HEK293 (cell line): ENCODE measurements at regions not wholly inside any gene's neighbourhood (a gene's known extent, or its start where the extent isn't known, plus 50 kb on each side); places are given as distances from the start of the nearest gene placed in this dataset.

ENCODE experiments used
- CTCF ChIA-PET: fragments of 350-600 bp; formaldehyde crosslinking; extraction: SDS; loops from one replicate; lab custom pipeline; 2021; ENCODE audit warnings: antibody characterized with exemption; lab: Yijun Ruan, JAX
- POLR2A ChIA-PET: fragments of 300-600 bp; formaldehyde crosslinking; extraction: SDS; loops from one replicate; lab custom pipeline; 2020; ENCODE audit warnings: antibody characterized with exemption, inconsistent platforms; lab: Yijun Ruan, JAX
- H3K27ac ChIP-seq: fragments of 200-500 bp; sonication (Bioruptor generic); 2 replicates; pipeline ENCODE4 v1.5.1; 2014; ENCODE audit warnings: low read depth, low read length, control low read depth, inconsistent platforms; ENCODE audit errors: extremely low read depth
- H3K36me3 ChIP-seq, 2 experiments: fragments of 200-500 bp in 1 of 2; sonication (Bioruptor generic) in 1 of 2; 1 replicate in 1 of 2; 2 replicates in 1 of 2; pipeline ENCODE4 v1.5.1; 2014 to 2017; ENCODE audit warnings: inconsistent platforms in 2 of 2, low read length in 2 of 2; ENCODE audit not compliant: control insufficient read depth in 2 of 2, insufficient read depth in 1 of 2
- H3K4me1 ChIP-seq: fragments of 200-500 bp; sonication (Bioruptor generic); 2 replicates; pipeline ENCODE4 v1.5.1; 2014; ENCODE audit warnings: mild to moderate bottlenecking, low read length, inconsistent platforms; ENCODE audit not compliant: control insufficient read depth, insufficient read depth
- H3K4me3 ChIP-seq: 2 replicates; pipeline ENCODE4 v1.5.1; 2011; ENCODE audit warnings: low read depth, mild to moderate bottlenecking, control low read depth, low read length, moderate library complexity
- H3K9me3 ChIP-seq: fragments of 200-500 bp; sonication (Bioruptor generic); 2 replicates; pipeline ENCODE4 v1.5.1; 2014; ENCODE audit warnings: low read depth, low read length, inconsistent platforms; ENCODE audit not compliant: control insufficient read depth, insufficient read depth
- HIC1 ChIP-seq: fragments of 450-650 bp; formaldehyde crosslinking; IDR thresholded peaks from 2 replicates; pipeline ENCODE4 v1.5.1; 2016; ENCODE audit warnings: missing biosample characterization, missing genetic modification characterization
- KLF8 ChIP-seq: fragments of 450-650 bp; formaldehyde crosslinking; IDR thresholded peaks from 2 replicates; pipeline ENCODE4 v1.5.1; 2016; ENCODE audit warnings: missing biosample characterization, missing genetic modification characterization
- RBAK ChIP-seq: fragments of 450-650 bp; formaldehyde crosslinking; IDR thresholded peaks from 2 replicates; pipeline ENCODE4 v1.5.1; 2016; ENCODE audit warnings: missing biosample characterization, missing genetic modification characterization
- REPIN1 ChIP-seq: fragments of 450-650 bp; formaldehyde crosslinking; IDR thresholded peaks from 2 replicates; pipeline ENCODE4 v1.5.1; 2017; ENCODE audit warnings: missing biosample characterization, missing genetic modification characterization, low read depth
- TCF7L2 ChIP-seq: IDR thresholded peaks from 2 replicates; pipeline ENCODE4 v1.6.1; 2011; ENCODE audit warnings: low read depth, mild to moderate bottlenecking, inconsistent platforms, low read length, moderate library complexity, borderline replicate concordance
- TSHZ1 ChIP-seq: fragments of 450-650 bp; formaldehyde crosslinking; IDR thresholded peaks from 2 replicates; pipeline ENCODE4 v1.5.1; 2016; ENCODE audit warnings: missing biosample characterization, missing genetic modification characterization, borderline replicate concordance
- ZNF214 ChIP-seq: fragments of 450-650 bp; formaldehyde crosslinking; IDR thresholded peaks from 2 replicates; pipeline ENCODE4 v1.5.1; 2017; ENCODE audit warnings: missing biosample characterization, mild to moderate bottlenecking, missing genetic modification characterization, borderline replicate concordance
- ZNF221 ChIP-seq: fragments of 450-650 bp; formaldehyde crosslinking; IDR thresholded peaks from 2 replicates; pipeline ENCODE4 v1.5.1; 2017; ENCODE audit warnings: missing biosample characterization, missing genetic modification characterization, borderline replicate concordance
- ZNF248 ChIP-seq: fragments of 450-650 bp; formaldehyde crosslinking; IDR thresholded peaks from 2 replicates; pipeline ENCODE4 v1.5.1; 2017; ENCODE audit warnings: missing biosample characterization, missing genetic modification characterization
- ZNF488 ChIP-seq: fragments of 450-650 bp; formaldehyde crosslinking; IDR thresholded peaks from 2 replicates; pipeline ENCODE4 v1.5.1; 2016; ENCODE audit warnings: missing biosample characterization, missing genetic modification characterization
- ZNF514 ChIP-seq: fragments of 450-650 bp; formaldehyde crosslinking; IDR thresholded peaks from 2 replicates; pipeline ENCODE4 v1.5.1; 2016; ENCODE audit warnings: missing biosample characterization, missing genetic modification characterization
- ZNF747 ChIP-seq: fragments of 450-650 bp; formaldehyde crosslinking; IDR thresholded peaks from 2 replicates; pipeline ENCODE4 v1.5.1; 2016; ENCODE audit warnings: missing biosample characterization, missing genetic modification characterization
- ZNF785 ChIP-seq: fragments of 450-650 bp; formaldehyde crosslinking; IDR thresholded peaks from 2 replicates; pipeline ENCODE4 v1.5.1; 2016; ENCODE audit warnings: missing biosample characterization, missing genetic modification characterization
- ZSCAN4 ChIP-seq: fragments of 450-650 bp; formaldehyde crosslinking; IDR thresholded peaks from 2 replicates; pipeline ENCODE4 v1.5.1; 2017; ENCODE audit warnings: missing biosample characterization, missing genetic modification characterization
- TF ChIP-seq, protein P1 (sequence below): fragments of 450-650 bp; formaldehyde crosslinking; optimal IDR thresholded peaks from 2 replicates; pipeline ENCODE3; 2016; ENCODE audit warnings: missing biosample characterization, mild to moderate bottlenecking, missing genetic modification characterization
- TF ChIP-seq, protein P2 (sequence below): fragments of 450-650 bp; formaldehyde crosslinking; IDR thresholded peaks from 2 replicates; pipeline ENCODE4 v1.5.1; 2016; ENCODE audit warnings: missing biosample characterization, missing genetic modification characterization
- TF ChIP-seq, protein P3 (sequence below): fragments of 450-650 bp; formaldehyde crosslinking; IDR thresholded peaks from 2 replicates; pipeline ENCODE4 v1.5.1; 2016; ENCODE audit warnings: missing biosample characterization, missing genetic modification characterization, low read depth

DNA sequence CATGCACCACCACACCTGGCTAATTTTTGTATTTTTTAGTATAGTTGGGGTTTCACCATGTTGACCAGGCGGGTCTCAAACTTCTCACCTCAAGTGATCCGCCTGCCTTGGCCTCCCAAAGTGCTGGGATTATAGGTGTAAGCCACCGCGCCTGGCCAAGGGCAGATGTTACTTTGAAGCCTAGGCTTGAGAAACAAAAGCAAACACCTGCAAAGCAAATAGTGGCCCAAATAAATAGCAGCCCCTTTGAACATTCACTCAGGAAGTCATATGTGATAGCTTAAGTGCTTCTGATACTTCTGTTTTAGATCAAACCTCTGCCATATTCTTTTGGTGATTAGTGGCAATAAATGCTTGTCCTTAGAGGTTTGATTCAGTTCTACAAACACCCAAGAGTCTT, 404.5 kb upstream of the SMIM21 start:
- TF ChIP-seq KLF8 (tag by site-specific recombination) (no peak), RBAK (no peak), ZSCAN4 (tag by site-specific recombination) (no peak), HIC1 (tag by site-specific recombination) (no peak), ZNF248 (tag by site-specific recombination) (no peak), ZNF221 (no peak)
- Histone ChIP-seq H3K36me3 (no peaks in the 10 kb centered on the region), H3K9me3 (no peaks in the 10 kb centered on the region), H3K4me1 (no peaks in the 10 kb centered on the region), H3K27ac (no peak overlapping the region), H3K4me3 (no peak overlapping the region)
- POLR2A ChIA-PET, result no interaction called here
- CTCF ChIA-PET, result no interaction called here

DNA sequence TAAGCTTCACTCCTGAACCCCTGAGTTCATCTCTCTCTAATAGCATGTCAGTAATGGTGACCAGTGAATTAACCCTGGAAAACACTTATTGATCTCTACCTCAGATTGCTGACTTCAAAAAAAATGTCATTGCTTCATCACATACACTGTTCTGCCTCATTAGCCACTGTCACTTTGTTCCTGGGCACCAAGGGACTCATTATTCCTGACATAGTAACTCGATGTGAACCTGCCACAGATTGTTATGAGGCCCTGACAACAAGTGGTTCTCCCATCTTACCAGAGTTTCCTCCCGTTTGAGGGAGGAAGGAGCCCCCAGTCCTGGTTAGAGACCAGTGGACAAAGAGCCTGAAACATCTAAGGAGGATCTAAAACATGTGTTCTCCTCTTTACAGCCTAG, 403.3 kb upstream of the SMIM21 start:
- TF ChIP-seq, protein P1, sequence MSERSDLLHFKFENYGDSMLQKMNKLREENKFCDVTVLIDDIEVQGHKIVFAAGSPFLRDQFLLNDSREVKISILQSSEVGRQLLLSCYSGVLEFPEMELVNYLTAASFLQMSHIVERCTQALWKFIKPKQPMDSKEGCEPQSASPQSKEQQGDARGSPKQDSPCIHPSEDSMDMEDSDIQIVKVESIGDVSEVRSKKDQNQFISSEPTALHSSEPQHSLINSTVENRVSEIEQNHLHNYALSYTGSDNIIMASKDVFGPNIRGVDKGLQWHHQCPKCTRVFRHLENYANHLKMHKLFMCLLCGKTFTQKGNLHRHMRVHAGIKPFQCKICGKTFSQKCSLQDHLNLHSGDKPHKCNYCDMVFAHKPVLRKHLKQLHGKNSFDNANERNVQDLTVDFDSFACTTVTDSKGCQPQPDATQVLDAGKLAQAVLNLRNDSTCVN (tag by site-specific recombination), result no peak
- TF ChIP-seq ZNF514 (tag by site-specific recombination) (no peak), TSHZ1 (no peak), ZSCAN4 (tag by site-specific recombination) (no peak), TCF7L2 (no peak), ZNF488 (no peak), ZNF747 (no peak), ZNF785 (no peak), REPIN1 (tag by site-specific recombination) (no peak), ZNF214 (no peak)
- TF ChIP-seq, protein P2, sequence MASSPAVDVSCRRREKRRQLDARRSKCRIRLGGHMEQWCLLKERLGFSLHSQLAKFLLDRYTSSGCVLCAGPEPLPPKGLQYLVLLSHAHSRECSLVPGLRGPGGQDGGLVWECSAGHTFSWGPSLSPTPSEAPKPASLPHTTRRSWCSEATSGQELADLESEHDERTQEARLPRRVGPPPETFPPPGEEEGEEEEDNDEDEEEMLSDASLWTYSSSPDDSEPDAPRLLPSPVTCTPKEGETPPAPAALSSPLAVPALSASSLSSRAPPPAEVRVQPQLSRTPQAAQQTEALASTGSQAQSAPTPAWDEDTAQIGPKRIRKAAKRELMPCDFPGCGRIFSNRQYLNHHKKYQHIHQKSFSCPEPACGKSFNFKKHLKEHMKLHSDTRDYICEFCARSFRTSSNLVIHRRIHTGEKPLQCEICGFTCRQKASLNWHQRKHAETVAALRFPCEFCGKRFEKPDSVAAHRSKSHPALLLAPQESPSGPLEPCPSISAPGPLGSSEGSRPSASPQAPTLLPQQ (tag by site-specific recombination), result no peak
- TF ChIP-seq, protein P3, sequence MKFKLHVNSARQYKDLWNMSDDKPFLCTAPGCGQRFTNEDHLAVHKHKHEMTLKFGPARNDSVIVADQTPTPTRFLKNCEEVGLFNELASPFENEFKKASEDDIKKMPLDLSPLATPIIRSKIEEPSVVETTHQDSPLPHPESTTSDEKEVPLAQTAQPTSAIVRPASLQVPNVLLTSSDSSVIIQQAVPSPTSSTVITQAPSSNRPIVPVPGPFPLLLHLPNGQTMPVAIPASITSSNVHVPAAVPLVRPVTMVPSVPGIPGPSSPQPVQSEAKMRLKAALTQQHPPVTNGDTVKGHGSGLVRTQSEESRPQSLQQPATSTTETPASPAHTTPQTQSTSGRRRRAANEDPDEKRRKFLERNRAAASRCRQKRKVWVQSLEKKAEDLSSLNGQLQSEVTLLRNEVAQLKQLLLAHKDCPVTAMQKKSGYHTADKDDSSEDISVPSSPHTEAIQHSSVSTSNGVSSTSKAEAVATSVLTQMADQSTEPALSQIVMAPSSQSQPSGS (tag by site-specific recombination), result no peak
- H3K4me1 ChIP-seq, result no peaks in the 10 kb centered on the region
- ChIA-PET POLR2A (no interaction called here), CTCF (interaction anchor here (0.6 kb wide), 1 partner anchor 23 kb away, joined by 4 read pairs; no protein-coding TSS in a partner anchor)
- H3K4me3 ChIP-seq, result no peak overlapping the region
- no peaks in the 10 kb centered on the region for H3K9me3 ChIP-seq
- no peak overlapping the region for H3K27ac ChIP-seq
- H3K36me3 ChIP-seq, result no peaks in the 10 kb centered on the region
